GM18505 (cell line): ENCODE measurements at regions not wholly inside any gene's neighbourhood (a gene's known extent, or its start where the extent isn't known, plus 50 kb on each side); places are given as distances from the start of the nearest gene placed in this dataset.

Experiments used
- ATAC-seq: cut with Tn5 transposase; IDR thresholded peaks from one replicate; pipeline ENCODE4 v1.9.1; 2021; ENCODE audit not compliant: unreplicated experiment
- POLR2A ChIP-seq: IDR thresholded peaks from 4 replicates; pipeline ENCODE4 v1.6.1; 2011; ENCODE audit warnings: borderline replicate concordance; ENCODE audit not compliant: insufficient read depth, insufficient read length; ENCODE audit errors: extremely low read depth

DNA sequence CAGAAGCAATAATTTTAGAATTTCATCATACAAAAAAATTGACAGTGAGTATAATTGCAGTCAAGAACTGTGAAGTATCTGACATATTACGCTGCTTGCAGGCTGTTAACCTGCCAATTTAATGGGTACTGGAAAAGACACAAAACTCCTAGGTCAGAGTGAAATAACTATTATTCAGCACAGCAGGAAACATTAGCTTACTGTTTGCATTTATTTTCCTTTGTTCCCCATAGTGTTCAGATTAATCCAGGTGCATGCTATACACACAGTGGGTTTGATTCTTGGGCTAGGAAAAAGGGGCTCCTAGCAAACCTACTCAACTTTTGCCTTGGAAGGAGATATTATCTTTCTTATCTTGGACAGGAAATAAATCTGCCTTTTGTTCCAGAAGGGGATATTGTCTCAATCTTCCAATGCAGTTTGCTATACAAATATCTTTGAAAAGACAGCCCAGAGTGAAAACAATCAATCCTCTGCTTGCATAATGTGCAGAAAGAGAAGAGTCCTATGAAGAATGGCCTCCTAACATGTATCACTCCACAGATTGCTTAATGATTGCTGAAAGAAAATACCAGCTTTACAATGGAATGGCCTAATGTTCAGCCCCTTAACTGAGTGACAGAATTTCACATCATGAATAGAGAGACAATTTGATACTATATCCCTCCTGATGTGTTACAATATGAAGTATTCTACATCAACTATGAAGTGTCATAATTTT lies 443.4 kb downstream of the TBC1D4 start:
- ATAC-seq: no peak
- TF ChIP-seq POLR2A: no peak

DNA sequence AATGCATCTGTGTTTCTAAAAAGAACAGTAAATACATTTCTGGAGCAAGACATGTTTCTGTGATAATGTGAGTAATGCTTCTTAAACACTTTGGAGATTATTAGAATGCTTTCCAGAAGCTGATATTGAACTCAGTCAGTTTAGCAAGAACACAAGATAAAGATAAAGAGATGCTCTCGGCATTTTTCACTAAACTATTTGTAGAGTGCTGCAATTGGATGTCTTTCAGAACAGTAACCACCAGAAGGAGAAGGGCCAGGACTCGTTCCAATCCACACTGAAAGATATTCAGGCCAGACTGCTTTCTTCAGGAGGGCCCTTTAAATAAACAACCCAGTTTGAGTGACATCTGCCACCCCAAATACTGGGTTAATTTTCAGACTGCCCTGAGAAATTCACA lies 456.0 kb downstream of the TBC1D4 start:
- ATAC-seq: no peak
- TF ChIP-seq POLR2A: no peak

- TF ChIP-seq POLR2A: no peak
- ATAC-seq: no peak
These were observed 457.4 kb downstream of the TBC1D4 start for GRCh38 chr13:75024602-75025001.

GRCh38 chr13:75023609-75024008 lies 458.4 kb downstream of the TBC1D4 start:
- no peak for TF ChIP-seq POLR2A
- no peak for ATAC-seq

DNA sequence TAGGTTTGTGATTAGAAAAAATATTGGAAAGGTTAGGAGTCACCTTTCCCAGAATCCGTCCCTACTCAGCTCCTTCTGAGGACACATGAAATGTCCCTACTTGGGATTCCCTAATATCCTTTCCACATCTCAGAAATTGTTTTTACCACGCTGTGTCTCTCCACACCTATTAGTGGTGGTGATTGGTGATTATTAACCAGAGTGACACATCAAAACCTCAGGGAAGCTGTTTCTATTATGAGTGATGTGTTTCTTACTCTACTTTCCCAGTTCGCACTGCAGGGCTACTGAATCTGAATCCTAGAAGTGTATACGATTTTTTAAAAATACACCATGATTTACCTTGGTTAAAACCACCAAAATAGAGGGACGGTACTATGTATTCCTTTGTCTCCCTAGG lies 460.8 kb downstream of the TBC1D4 start:
- ATAC-seq: no peak

DNA sequence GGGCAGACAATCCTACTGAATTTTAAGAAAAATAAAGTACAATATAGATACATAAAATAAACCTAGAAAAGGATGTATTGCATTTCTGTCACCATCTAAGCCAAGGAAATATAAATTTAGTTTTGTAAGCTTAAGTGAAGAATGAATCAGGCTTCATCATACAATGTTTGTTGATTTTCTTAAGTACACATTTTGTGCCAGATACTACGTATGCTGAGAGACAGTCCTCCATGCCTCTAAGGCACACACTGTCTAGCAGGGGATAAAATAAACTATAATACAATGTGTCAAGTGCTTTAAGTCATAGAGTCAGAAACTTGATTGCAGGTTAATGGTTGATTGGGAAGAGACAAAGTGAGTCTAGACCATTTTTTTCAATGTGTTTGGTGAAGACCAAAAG lies 465.7 kb downstream of the TBC1D4 start:
- no peak for ATAC-seq
- TF ChIP-seq POLR2A: no peak

More for the DNA sequence above, 460.8 kb downstream of the TBC1D4 start:
- no peak for TF ChIP-seq POLR2A

DNA sequence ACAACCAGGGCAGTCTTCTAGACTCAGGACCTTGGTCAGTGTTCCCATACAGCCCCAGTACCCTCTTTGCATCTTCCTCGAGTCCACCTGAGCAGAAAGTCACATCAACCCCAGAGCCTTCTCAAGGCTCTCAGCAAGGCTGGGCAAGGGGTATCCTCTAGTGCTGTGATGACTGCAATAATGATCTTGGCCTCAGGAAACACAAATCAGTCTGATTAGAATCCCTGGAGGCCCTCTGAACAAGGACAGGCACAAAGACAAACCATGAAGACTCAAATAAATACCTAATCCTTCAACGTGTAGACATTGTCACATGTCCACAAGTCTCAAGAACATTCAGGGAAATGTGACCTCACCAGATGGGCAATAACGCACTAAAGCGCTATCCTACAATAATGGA lies 468.2 kb downstream of the TBC1D4 start:
- no peak for TF ChIP-seq POLR2A
- no peak for ATAC-seq

DNA sequence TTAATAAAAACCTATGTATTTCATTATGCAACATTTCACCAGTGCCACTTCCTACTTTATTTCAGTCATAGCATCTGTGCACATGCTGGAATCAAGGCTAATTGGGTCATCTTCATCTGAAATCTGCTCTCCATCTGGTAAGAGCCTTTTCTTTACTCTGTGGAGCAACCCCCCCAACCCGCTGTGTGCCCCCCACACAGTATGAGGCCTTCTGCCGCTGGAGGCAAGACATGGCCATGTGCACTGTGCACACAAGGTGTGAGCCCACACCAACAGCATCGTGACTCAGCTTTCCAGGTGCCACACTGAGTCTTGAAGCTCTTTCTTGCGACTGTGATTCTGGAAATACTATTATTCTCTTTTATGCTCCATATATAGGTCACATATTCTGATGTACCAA lies 471.0 kb downstream of the TBC1D4 start:
- TF ChIP-seq POLR2A: no peak
- no peak for ATAC-seq

DNA sequence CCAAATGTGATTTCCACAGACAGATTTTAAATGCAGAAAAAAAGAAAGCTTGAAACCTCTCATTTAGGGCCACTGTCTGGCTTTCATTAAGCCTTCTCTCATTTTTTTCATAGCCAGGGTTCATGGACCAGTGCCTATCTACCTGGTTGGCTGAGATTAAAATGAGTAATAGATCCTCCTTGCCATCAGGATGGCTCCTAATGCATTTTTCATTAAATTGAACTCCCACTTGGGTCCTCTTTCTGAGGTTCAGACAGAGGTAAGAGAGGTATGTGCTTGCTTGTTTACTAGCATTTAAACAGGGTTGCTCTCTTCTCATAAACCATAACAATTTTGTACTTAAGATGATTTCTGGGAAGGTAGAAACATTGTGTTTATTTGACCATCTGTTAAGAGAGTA lies 473.0 kb downstream of the TBC1D4 start:
- TF ChIP-seq POLR2A: no peak

GRCh38 chr13:74990992-74991391 lies 491.0 kb downstream of the TBC1D4 start:
- TF ChIP-seq POLR2A: no peak
- ATAC-seq: no peak

More for the DNA sequence above, 473.0 kb downstream of the TBC1D4 start:
- no peak for ATAC-seq

GRCh38 chr13:74987124-74987690 lies 494.8 kb downstream of the TBC1D4 start:
- ATAC-seq: no peak

GRCh38 chr13:74986609-74987008 lies 495.4 kb downstream of the TBC1D4 start:
- no peak for TF ChIP-seq POLR2A
- ATAC-seq: no peak

More at GRCh38 chr13:74987124-74987690, 494.8 kb downstream of the TBC1D4 start:
- no peak for TF ChIP-seq POLR2A

DNA sequence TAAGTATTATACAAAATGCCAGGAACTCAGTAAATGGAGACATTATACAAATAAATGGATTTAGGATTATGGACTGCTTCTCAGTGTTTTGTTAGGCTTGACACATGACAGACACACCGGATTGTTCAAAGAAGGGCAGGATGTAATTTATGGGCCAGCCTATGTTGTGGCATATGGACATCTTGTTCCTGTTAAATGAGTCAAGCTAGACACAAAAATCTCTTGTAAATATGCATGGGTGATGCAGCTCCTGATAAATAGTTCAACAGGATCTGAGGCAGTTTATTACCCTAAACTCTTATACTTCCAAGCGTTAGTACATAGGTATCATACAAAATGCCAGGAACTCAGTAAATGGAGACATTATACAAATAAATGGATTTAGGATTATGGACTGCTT lies 502.3 kb downstream of the TBC1D4 start:
- ATAC-seq: no peak

GRCh38 chr13:74978591-74978990 lies 503.4 kb downstream of the TBC1D4 start:
- ATAC-seq: no peak
- no peak for TF ChIP-seq POLR2A

More for the DNA sequence above, 502.3 kb downstream of the TBC1D4 start:
- no peak for TF ChIP-seq POLR2A

GRCh38 chr13:74977498-74977897 lies 504.5 kb downstream of the TBC1D4 start:
- TF ChIP-seq POLR2A: no peak
- no peak for ATAC-seq

DNA sequence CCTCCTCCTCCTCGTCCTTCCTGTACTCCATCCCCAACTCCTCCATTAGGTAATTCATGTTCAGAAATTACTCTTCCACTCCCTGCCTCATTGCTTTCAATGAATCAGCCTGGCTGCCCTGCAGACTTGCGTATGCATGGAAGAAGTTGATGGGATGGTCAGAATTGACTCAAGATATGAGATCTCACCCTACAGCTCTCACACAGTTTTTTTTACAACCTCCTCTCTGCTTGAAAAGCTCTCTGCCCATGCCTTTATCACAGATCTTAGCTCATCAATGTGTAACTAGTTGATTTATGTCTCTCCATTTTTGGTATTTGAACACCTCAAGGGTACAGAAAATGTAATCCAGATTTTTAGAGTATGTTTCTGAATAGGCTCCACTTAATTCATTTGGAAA lies 506.9 kb downstream of the TBC1D4 start:
- ATAC-seq: no peak
- no peak for TF ChIP-seq POLR2A
